Stimulated activated naive CD4-positive, alpha-beta T cell (primary cell): ENCODE measurements at regions not wholly inside any gene's neighbourhood (a gene's known extent, or its start where the extent isn't known, plus 50 kb on each side); places are given as distances from the start of the nearest gene placed in this dataset.
"Not testable (repeated sequence)": the region's sequence is repeated elsewhere in the genome, so short reads cannot be mapped to it uniquely, and the experiment has no call there.

ENCODE experiments used
- DNase-seq, 6 experiments: peaks; one replicate each; lab custom pipeline; 2025; lab: John Stamatoyannopoulos, UW

- no peak for DNase-seq
Measured at GRCh38 chr6:71203206-71203605, 85.4 kb upstream of the OGFRL1 start.

- no peak for DNase-seq
Measured at GRCh38 chr6:71204741-71205140, 83.9 kb upstream of the OGFRL1 start.

GRCh38 chr6:71205336-71205956 lies 83.2 kb upstream of the OGFRL1 start:
- no peak for DNase-seq

GRCh38 chr6:71206089-71206488 lies 82.5 kb upstream of the OGFRL1 start:
- DNase-seq, result no peak

- DNase-seq, result no peak
Measured at GRCh38 chr6:71209206-71209605, 79.4 kb upstream of the OGFRL1 start.

- DNase-seq, result no peak
Measured at GRCh38 chr6:71209626-71210025, 79.0 kb upstream of the OGFRL1 start.

- no peak for DNase-seq
Measured at GRCh38 chr6:71211799-71212198, 76.8 kb upstream of the OGFRL1 start.

- DNase-seq, result no peak
Measured at GRCh38 chr6:71220466-71220865, 68.1 kb upstream of the OGFRL1 start.

- no peak for DNase-seq
Measured at GRCh38 chr6:71222671-71223070, 65.9 kb upstream of the OGFRL1 start.

- no peak for DNase-seq
Measured at GRCh38 chr6:71224011-71224410, 64.6 kb upstream of the OGFRL1 start.

GRCh38 chr6:71226151-71226550 lies 62.5 kb upstream of the OGFRL1 start:
- DNase-seq, result no peak

GRCh38 chr6:71228461-71229041 lies 60.1 kb upstream of the OGFRL1 start:
- peak in 3 of 6 experiments; percentile 29 to 35 (median 35) for DNase-seq

GRCh38 chr6:71229477-71229876 lies 59.1 kb upstream of the OGFRL1 start:
- no peak for DNase-seq

- not testable (repeated sequence) for DNase-seq
Measured at GRCh38 chr6:71232890-71233289, 55.7 kb upstream of the OGFRL1 start.

- DNase-seq, result no peak
Measured at GRCh38 chr6:71236926-71237434, 51.6 kb upstream of the OGFRL1 start.

- no peak for DNase-seq
Measured at GRCh38 chr6:71238351-71238750, 50.3 kb upstream of the OGFRL1 start.
